H9 (cell line): ENCODE measurements at regions not wholly inside any gene's neighbourhood (a gene's known extent, or its start where the extent isn't known, plus 50 kb on each side); places are given as distances from the start of the nearest gene placed in this dataset.

Source experiments
- DNase-seq: peaks from one replicate; pipeline ENCODE4 v3.0.0-alpha.2; 2017
- H2AFZ ChIP-seq: one replicate; pipeline ENCODE4 v1.6.1; 2013; ENCODE audit warnings: mild to moderate bottlenecking, low read length, control low read depth, moderate library complexity
- H2AK5ac ChIP-seq: 2 replicates; pipeline ENCODE4 v1.6.1; 2013; ENCODE audit warnings: low read length, control low read depth, mixed read lengths; ENCODE audit not compliant: insufficient read length
- H2BK120ac ChIP-seq: one replicate; pipeline ENCODE4 v1.6.1; 2013; ENCODE audit warnings: low read depth, mild to moderate bottlenecking, low read length, control low read depth, inconsistent platforms; ENCODE audit not compliant: poor library complexity, severe bottlenecking
- H2BK12ac ChIP-seq: 2 replicates; pipeline ENCODE4 v1.6.1; 2013; ENCODE audit warnings: low read length, control low read depth, mixed read lengths, low read depth; ENCODE audit not compliant: insufficient read length
- H2BK15ac ChIP-seq: 2 replicates; pipeline ENCODE4 v1.6.1; 2013; ENCODE audit warnings: low read depth, low read length, control low read depth
- H2BK20ac ChIP-seq: one replicate; pipeline ENCODE4 v1.6.1; 2013; ENCODE audit warnings: low read depth, mild to moderate bottlenecking, low read length, control low read depth, inconsistent platforms; ENCODE audit not compliant: poor library complexity, severe bottlenecking
- H2BK5ac ChIP-seq: 2 replicates; pipeline ENCODE4 v1.6.1; 2013; ENCODE audit warnings: low read length, control low read depth, mixed read lengths; ENCODE audit not compliant: insufficient read length
- H3K14ac ChIP-seq: 2 replicates; pipeline ENCODE4 v1.6.1; 2013; ENCODE audit warnings: low read length, control low read depth; ENCODE audit not compliant: insufficient read depth
- H3K18ac ChIP-seq: 2 replicates; pipeline ENCODE4 v1.6.1; 2013; ENCODE audit warnings: low read depth, mild to moderate bottlenecking, mixed read lengths, low read length, control low read depth; ENCODE audit not compliant: insufficient read length
- H3K23ac ChIP-seq: 2 replicates; pipeline ENCODE4 v1.6.1; 2013; ENCODE audit warnings: low read length, control low read depth, mixed read lengths, low read depth; ENCODE audit not compliant: insufficient read length
- H3K23me2 ChIP-seq: 2 replicates; pipeline ENCODE4 v1.6.1; 2013; ENCODE audit warnings: low read depth, mild to moderate bottlenecking, mixed read lengths, low read length, control low read depth; ENCODE audit not compliant: insufficient read length, poor library complexity, severe bottlenecking
- H3K27ac ChIP-seq: 2 replicates; pipeline ENCODE4 v1.5.1; 2013; ENCODE audit warnings: low read length, control low read depth, mixed read lengths, low read depth; ENCODE audit not compliant: insufficient read length
- H3K27me3 ChIP-seq: 2 replicates; pipeline ENCODE4 v1.6.1; 2013; ENCODE audit warnings: low read length, control low read depth, inconsistent platforms; ENCODE audit not compliant: insufficient read depth
- H3K4ac ChIP-seq: 2 replicates; pipeline ENCODE4 v1.6.1; 2013; ENCODE audit warnings: low read depth, mild to moderate bottlenecking, control low read depth, inconsistent platforms, low read length, moderate library complexity
- H3K4me1 ChIP-seq: 2 replicates; pipeline ENCODE4 v1.6.1; 2013; ENCODE audit warnings: low read length, control low read depth, inconsistent platforms; ENCODE audit not compliant: insufficient read depth
- H3K4me2 ChIP-seq: 2 replicates; pipeline ENCODE4 v1.6.1; 2013; ENCODE audit warnings: low read length, control low read depth, mixed read lengths; ENCODE audit not compliant: insufficient read length, insufficient read depth
- H3K56ac ChIP-seq: 2 replicates; pipeline ENCODE4 v1.6.1; 2013; ENCODE audit warnings: low read depth, mild to moderate bottlenecking, mixed read lengths, low read length, control low read depth; ENCODE audit not compliant: insufficient read length
- H3K79me1 ChIP-seq: 2 replicates; pipeline ENCODE4 v1.6.1; 2013; ENCODE audit warnings: low read depth, mild to moderate bottlenecking, moderate library complexity, low read length, control low read depth, inconsistent platforms; ENCODE audit not compliant: insufficient read depth, poor library complexity, severe bottlenecking
- H3K79me2 ChIP-seq: 2 replicates; pipeline ENCODE4 v1.6.1; 2013; ENCODE audit warnings: low read length, control low read depth, inconsistent platforms; ENCODE audit not compliant: insufficient read depth
- H3K9ac ChIP-seq: 2 replicates; pipeline ENCODE4 v1.6.1; 2013; ENCODE audit warnings: low read length, control low read depth, mixed read lengths; ENCODE audit not compliant: insufficient read length; ENCODE audit errors: extremely low read depth
- H3K9me3 ChIP-seq: one replicate; pipeline ENCODE4 v1.6.1; 2013; ENCODE audit warnings: low read depth, low read length, inconsistent platforms; ENCODE audit not compliant: control insufficient read depth
- H3T11ph ChIP-seq: one replicate; pipeline ENCODE4 v1.6.1; 2013; ENCODE audit warnings: mild to moderate bottlenecking, low read length, control low read depth, inconsistent platforms
- H4K20me1 ChIP-seq: one replicate; pipeline ENCODE4 v1.6.1; 2013; ENCODE audit not compliant: control insufficient read depth, insufficient read length, insufficient read depth
- H4K5ac ChIP-seq: 2 replicates; pipeline ENCODE4 v1.6.1; 2013; ENCODE audit warnings: low read depth, mild to moderate bottlenecking, mixed read lengths, low read length, control low read depth; ENCODE audit not compliant: insufficient read length
- H4K8ac ChIP-seq: replicated peaks from 2 replicates; pipeline ENCODE4 v1.6.1; 2013; ENCODE audit warnings: low read length, control low read depth, mixed read lengths, low read depth; ENCODE audit not compliant: insufficient read length
- H4K91ac ChIP-seq: 2 replicates; pipeline ENCODE4 v1.6.1; 2013; ENCODE audit warnings: low read depth, mild to moderate bottlenecking, moderate library complexity, mixed read lengths, low read length, control low read depth; ENCODE audit not compliant: insufficient read length
- H3K27ac Mint-ChIP-seq, 3 experiments: 2 replicates in 2 of 3; 3 replicates in 1 of 3; pipeline ENCODE4 v1.8.0; 2020 to 2021; ENCODE audit warnings: mixed read lengths in 3 of 3, mild to moderate bottlenecking in 1 of 3, moderate library complexity in 1 of 3
- H3K27me3 Mint-ChIP-seq: 2 replicates; pipeline ENCODE4 v1.8.0; 2021; ENCODE audit warnings: low read depth, mild to moderate bottlenecking, moderate library complexity, mixed read lengths
- H3K36me3 Mint-ChIP-seq, 3 experiments: 2 replicates in 2 of 3; 3 replicates in 1 of 3; pipeline ENCODE4 v1.8.0; 2020 to 2021; ENCODE audit warnings: low read depth in 3 of 3, mixed read lengths in 3 of 3; ENCODE audit not compliant: insufficient read depth in 1 of 3
- H3K4me1 Mint-ChIP-seq, 2 experiments: 2 replicates each; pipeline ENCODE4 v1.8.0; 2020; ENCODE audit warnings: mixed read lengths in 2 of 2
- H3K4me3 Mint-ChIP-seq, 2 experiments: 2 replicates in 1 of 2; 3 replicates in 1 of 2; pipeline ENCODE4 v1.8.0; 2020 to 2021; ENCODE audit warnings: mild to moderate bottlenecking in 2 of 2, mixed read lengths in 2 of 2, moderate library complexity in 1 of 2
- H3K9me3 Mint-ChIP-seq, 2 experiments: 2 replicates in 1 of 2; 3 replicates in 1 of 2; pipeline ENCODE4 v1.8.0; 2020; ENCODE audit warnings: mild to moderate bottlenecking in 2 of 2, mixed read lengths in 2 of 2, moderate library complexity in 1 of 2
- CTCF ChIP-seq: fragments of 200-600 bp; sonication (generic); conservative IDR thresholded peaks from 3 replicates; pipeline ENCODE4 v1.8.0; 2021; ENCODE audit warnings: antibody characterized with exemption, mild to moderate bottlenecking
- WGBS: extraction: QIAGEN DNeasy Blood & Tissue Kit; methylation state at CpG from one replicate; pipeline ENCODE4 v1.1.7; 2013; ENCODE audit warnings: missing lambda C conversion rate, low lambda C conversion rate, mixed read lengths; ENCODE audit not compliant: insufficient read length; ENCODE audit errors: extremely low coverage; 5-methylcytosine and 5-hydroxymethylcytosine counted together

- H3K79me2 ChIP-seq, result no peaks in the 10 kb centered on the region
- Mint-ChIP-seq H3K9me3 (no peaks in the 10 kb centered on the region), H3K4me3 (no peak overlapping the region), H3K27ac (no peak overlapping the region), H3K36me3 (peaks cover 0 to 7% (median 0%) of the 10 kb centered on the region in 3 experiments; a peak in 3 of 7 replicates), H3K27me3 (no peaks in the 10 kb centered on the region), H3K4me1 (peaks cover 7 to 8% of the 10 kb centered on the region in 2 experiments)
- no peaks in the 10 kb centered on the region for H3K79me1 ChIP-seq
- H3K18ac ChIP-seq, result no peak overlapping the region
- H3K4me2 ChIP-seq, result no peak overlapping the region
- no peak overlapping the region for H3T11ph ChIP-seq
- no peak overlapping the region for H3K23ac ChIP-seq
- no peak overlapping the region for H3K9ac ChIP-seq
- H3K4me1 ChIP-seq, result no peaks in the 10 kb centered on the region
- no peaks in the 10 kb centered on the region for H3K27me3 ChIP-seq
- no peak overlapping the region for H4K8ac ChIP-seq
- no peak overlapping the region for H3K14ac ChIP-seq
- no peak overlapping the region for H2BK15ac ChIP-seq
- H4K5ac ChIP-seq, result no peak overlapping the region
- no peak for TF ChIP-seq CTCF
- no peak overlapping the region for H3K27ac ChIP-seq
- H2AK5ac ChIP-seq, result no peak overlapping the region
- H2BK5ac ChIP-seq, result no peak overlapping the region
- no peaks in the 10 kb centered on the region for H3K23me2 ChIP-seq
- DNase-seq, result no peak
- H3K4ac ChIP-seq, result no peak overlapping the region
- H3K9me3 ChIP-seq, result no peaks in the 10 kb centered on the region
- H4K20me1 ChIP-seq, result no peaks in the 10 kb centered on the region
- no peak overlapping the region for H3K56ac ChIP-seq
- no peak overlapping the region for H2BK20ac ChIP-seq
- WGBS, result no CpG with 5 or more reads among the region's 1 CpG
- no peak overlapping the region for H2BK12ac ChIP-seq
- no peak overlapping the region for H2BK120ac ChIP-seq
- no peak overlapping the region for H2AFZ ChIP-seq
- no peak overlapping the region for H4K91ac ChIP-seq
Measured at GRCh38 chr6:80454197-80454596, 347.7 kb downstream of the BCKDHB start.
